Sigmoid colon (tissue), 4 donors: ENCODE measurements at regions not wholly inside any gene's neighbourhood (a gene's known extent, or its start where the extent isn't known, plus 50 kb on each side); places are given as distances from the start of the nearest gene placed in this dataset.

Source experiments
- EP300 ChIP-seq, 4 donors: sonication (generic); formaldehyde crosslinking; IDR thresholded peaks; one replicate each; pipeline ENCODE4 v1.6.1; 2017; ENCODE audit warnings: antibody characterized with exemption in 4 of 4
- POLR2A ChIP-seq, 2 donors: fragments of 450-650 bp; IDR thresholded peaks; one replicate each; pipeline ENCODE4 v1.6.1; 2016; ENCODE audit warnings: antibody characterized with exemption in 2 of 2, mild to moderate bottlenecking in 2 of 2, moderate library complexity in 2 of 2
- POLR2AphosphoS5 ChIP-seq, 4 donors: sonication (generic); formaldehyde crosslinking; IDR thresholded peaks; one replicate each; pipeline ENCODE4 v1.6.1; 2017; ENCODE audit warnings: antibody characterized with exemption in 4 of 4
- TF ChIP-seq, protein P1 (sequence below), 4 experiments: fragments of 450-650 bp in 3 of 4; fragments of 200-600 bp in 1 of 4; IDR thresholded peaks; one replicate each; pipeline ENCODE4 v1.5.1; 2016 to 2019; ENCODE audit warnings: antibody characterized with exemption in 4 of 4, mild to moderate bottlenecking in 3 of 4, moderate library complexity in 2 of 4

- TF ChIP-seq, protein P1, sequence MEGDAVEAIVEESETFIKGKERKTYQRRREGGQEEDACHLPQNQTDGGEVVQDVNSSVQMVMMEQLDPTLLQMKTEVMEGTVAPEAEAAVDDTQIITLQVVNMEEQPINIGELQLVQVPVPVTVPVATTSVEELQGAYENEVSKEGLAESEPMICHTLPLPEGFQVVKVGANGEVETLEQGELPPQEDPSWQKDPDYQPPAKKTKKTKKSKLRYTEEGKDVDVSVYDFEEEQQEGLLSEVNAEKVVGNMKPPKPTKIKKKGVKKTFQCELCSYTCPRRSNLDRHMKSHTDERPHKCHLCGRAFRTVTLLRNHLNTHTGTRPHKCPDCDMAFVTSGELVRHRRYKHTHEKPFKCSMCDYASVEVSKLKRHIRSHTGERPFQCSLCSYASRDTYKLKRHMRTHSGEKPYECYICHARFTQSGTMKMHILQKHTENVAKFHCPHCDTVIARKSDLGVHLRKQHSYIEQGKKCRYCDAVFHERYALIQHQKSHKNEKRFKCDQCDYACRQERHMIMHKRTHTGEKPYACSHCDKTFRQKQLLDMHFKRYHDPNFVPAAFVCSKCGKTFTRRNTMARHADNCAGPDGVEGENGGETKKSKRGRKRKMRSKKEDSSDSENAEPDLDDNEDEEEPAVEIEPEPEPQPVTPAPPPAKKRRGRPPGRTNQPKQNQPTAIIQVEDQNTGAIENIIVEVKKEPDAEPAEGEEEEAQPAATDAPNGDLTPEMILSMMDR (IDR thresholded peaks at IDR 0.05) = no peak
- TF ChIP-seq EP300 (IDR thresholded peaks at IDR 0.05) (no peak), POLR2A (IDR thresholded peaks at IDR 0.05) (no peak), POLR2AphosphoS5 (IDR thresholded peaks at IDR 0.05) (no peak)
Measured at GRCh38 chr7:71005109-71005508, 126.8 kb upstream of the GALNT17 start.
